ENCODE measurements at regions not wholly inside any gene's neighbourhood (a gene's known extent, or its start where the extent isn't known, plus 50 kb on each side); places are given as distances from the start of the nearest gene placed in this dataset.

DNA sequence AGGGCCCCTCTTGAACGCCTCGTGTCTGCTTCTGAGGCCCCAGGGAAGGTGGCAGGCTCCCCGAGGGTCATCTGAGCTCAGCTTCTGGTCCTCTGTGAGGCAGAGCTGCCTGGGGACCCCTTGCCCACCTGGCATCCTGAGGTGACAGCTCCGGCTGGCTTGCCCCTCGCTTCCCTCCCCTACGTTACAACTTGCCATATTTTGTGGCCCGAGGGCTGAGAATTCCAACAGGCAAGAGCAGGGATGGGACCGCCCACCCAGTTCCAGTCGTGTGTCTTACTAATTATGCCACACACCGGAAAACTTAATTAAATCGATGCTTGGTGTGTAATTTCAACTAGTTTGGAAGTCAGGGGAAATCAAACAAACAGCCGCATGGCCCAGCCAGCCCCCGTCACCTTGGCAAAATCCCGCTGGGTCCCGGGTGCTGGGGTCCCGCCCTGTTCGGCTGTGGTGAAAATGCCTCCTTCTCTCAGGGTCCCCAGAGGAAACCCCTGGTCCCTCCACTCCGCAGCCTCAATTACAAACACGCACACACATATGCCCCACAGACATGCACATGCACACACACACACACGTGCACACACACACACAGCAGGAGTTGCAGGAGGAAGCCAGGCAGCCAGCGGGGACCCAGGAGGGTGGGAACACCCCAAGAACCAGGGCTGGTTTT is 221.0 kb upstream of the IER5L start:
- Histone ChIP-seq H3K9me3 (ENCODE audit: control insufficient read depth, insufficient read depth, low read depth, low read length) (no peaks in the 10 kb centered on the region), H3K36me3 (ENCODE audit: control insufficient read depth in 2 of 2, insufficient read depth in 1 of 2, low read length in 2 of 2) (no peaks in the 10 kb centered on the region), H3K4me3 (ENCODE audit: low read depth, low read length) (no peak overlapping the region), H3K4me1 (ENCODE audit: control insufficient read depth, insufficient read depth, low read length) (no peaks in the 10 kb centered on the region), H3K27ac (ENCODE audit: extremely low read depth, low read depth, low read length) (no peak overlapping the region)
- POLR2A ChIA-PET = no interaction called here
- CTCF ChIA-PET = no interaction called here
- TF ChIP-seq ZBTB48 (tag by site-specific recombination; IDR thresholded peaks at IDR 0.05) (no peak), GLI2 (tag by site-specific recombination; IDR thresholded peaks at IDR 0.05; ENCODE audit: borderline replicate concordance, low read depth) (no peak), ZIC2 (tag by site-specific recombination; IDR thresholded peaks at IDR 0.05) (peak; percentile 34; the same call in 1 of the 2 replicates), KLF7 (tag by site-specific recombination; IDR thresholded peaks at IDR 0.05; ENCODE audit: borderline replicate concordance) (no peak), ZNF548 (tag by site-specific recombination; IDR thresholded peaks at IDR 0.05) (no peak), ZSCAN4 (tag by site-specific recombination; IDR thresholded peaks at IDR 0.05) (peak; percentile 84), ZNF791 (tag by site-specific recombination; IDR thresholded peaks at IDR 0.05) (no peak), ZNF138 (tag by site-specific recombination; IDR thresholded peaks at IDR 0.05; ENCODE audit: borderline replicate concordance) (no peak), ZNF610 (tag by site-specific recombination; IDR thresholded peaks at IDR 0.05; ENCODE audit: borderline replicate concordance) (no peak), ZFP69B (tag by site-specific recombination; IDR thresholded peaks at IDR 0.05) (no peak), ZNF398 (tag by site-specific recombination; IDR thresholded peaks at IDR 0.05) (no peak), REST (tag by site-specific recombination; IDR thresholded peaks at IDR 0.05) (no peak), PBX3 (CRISPR knock-in tag; IDR thresholded peaks at IDR 0.05) (no peak), ZNF155 (tag by site-specific recombination; IDR thresholded peaks at IDR 0.05) (no peak), KLF10 (tag by site-specific recombination; IDR thresholded peaks at IDR 0.05) (no peak), ZNF292 (tag by site-specific recombination; IDR thresholded peaks at IDR 0.05; ENCODE audit: borderline replicate concordance, low read depth) (no peak)
- TF ChIP-seq, protein P1, sequence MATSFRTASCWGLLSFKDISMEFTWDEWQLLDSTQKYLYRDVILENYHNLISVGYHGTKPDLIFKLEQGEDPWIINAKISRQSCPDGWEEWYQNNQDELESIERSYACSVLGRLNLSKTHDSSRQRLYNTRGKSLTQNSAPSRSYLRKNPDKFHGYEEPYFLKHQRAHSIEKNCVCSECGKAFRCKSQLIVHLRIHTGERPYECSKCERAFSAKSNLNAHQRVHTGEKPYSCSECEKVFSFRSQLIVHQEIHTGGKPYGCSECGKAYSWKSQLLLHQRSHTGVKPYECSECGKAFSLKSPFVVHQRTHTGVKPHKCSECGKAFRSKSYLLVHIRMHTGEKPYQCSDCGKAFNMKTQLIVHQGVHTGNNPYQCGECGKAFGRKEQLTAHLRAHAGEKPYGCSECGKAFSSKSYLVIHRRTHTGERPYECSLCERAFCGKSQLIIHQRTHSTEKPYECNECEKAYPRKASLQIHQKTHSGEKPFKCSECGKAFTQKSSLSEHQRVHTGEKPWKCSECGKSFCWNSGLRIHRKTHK (tag by site-specific recombination; IDR thresholded peaks at IDR 0.05) = no peak
